Heart left ventricle (tissue), 13 donors: ENCODE measurements at regions not wholly inside any gene's neighbourhood (a gene's known extent, or its start where the extent isn't known, plus 50 kb on each side); places are given as distances from the start of the nearest gene placed in this dataset.

Experiments used
- POLR2A ChIP-seq, 2 donors: fragments of 450-650 bp; IDR thresholded peaks; one replicate each; pipeline ENCODE4 v1.6.1; 2017; ENCODE audit warnings: antibody characterized with exemption in 2 of 2, mild to moderate bottlenecking in 2 of 2, moderate library complexity in 2 of 2
- TF ChIP-seq, protein P1 (sequence below), 12 donors: fragments of 200-600 bp; sonication (generic) in 4 of 12; IDR thresholded peaks; one replicate each; pipeline versions ENCODE4 v1.5.0 to v1.8.0; 2018 to 2022; ENCODE audit warnings: antibody characterized with exemption in 12 of 12, mild to moderate bottlenecking in 5 of 12
- donor health status: ischemic (EF 13 %, LVEDD 7.1; RV severe dilation, severe dysfunction).
- donor health status: DM: no; HTN: yes; CAD: no.
- donor health status: DM: no; HTN: no; CAD: no.
- donor health status: ischemic (EF 25% LVEDD 6.9; RV normal size, moderate dysfunction).
- donor health status: ischemic (EF 25% LVEDD 5.7; RV mildly dilated, moderate dysfunction).
- donor health status: ischemic (EF 35%, LVEDD 5.7; RV mildly dilated, moderate dysfunction).
- donor health status: nonischemic (EF 11% LVEDD 7.7; RV severe dilation, severe dysfunction).
- donor health status: DM: yes; HTN: yes; CAD: no.
- donor health status: PGD.
- donor health status: ischemic (EF 29% LVEDD 5.4; RV normal size, mild dysfunction).
- donor health status: nonischemic (EF 23%, LVEDD 6.1; RV moderate dilation, normal function).

DNA sequence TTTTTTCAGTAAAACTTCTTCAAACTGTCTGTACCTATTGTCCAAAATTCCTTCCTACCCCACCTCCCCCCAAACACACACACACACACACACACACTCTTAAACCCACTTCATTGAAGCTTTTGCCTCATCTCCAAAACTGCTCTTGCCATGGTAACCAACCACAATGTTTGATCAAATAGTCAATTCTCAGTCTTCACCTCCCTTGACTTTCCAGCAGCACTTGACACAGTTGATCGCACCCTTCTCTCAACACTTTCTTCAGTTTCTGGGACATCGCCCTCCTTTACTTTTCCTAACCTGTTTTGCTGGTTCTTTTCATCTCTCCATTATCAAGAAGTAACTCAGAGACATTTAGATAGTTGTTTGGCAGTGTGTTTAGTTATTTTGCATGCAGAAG is 71.5 kb upstream of the COL21A1 start:
- TF ChIP-seq, protein P1, sequence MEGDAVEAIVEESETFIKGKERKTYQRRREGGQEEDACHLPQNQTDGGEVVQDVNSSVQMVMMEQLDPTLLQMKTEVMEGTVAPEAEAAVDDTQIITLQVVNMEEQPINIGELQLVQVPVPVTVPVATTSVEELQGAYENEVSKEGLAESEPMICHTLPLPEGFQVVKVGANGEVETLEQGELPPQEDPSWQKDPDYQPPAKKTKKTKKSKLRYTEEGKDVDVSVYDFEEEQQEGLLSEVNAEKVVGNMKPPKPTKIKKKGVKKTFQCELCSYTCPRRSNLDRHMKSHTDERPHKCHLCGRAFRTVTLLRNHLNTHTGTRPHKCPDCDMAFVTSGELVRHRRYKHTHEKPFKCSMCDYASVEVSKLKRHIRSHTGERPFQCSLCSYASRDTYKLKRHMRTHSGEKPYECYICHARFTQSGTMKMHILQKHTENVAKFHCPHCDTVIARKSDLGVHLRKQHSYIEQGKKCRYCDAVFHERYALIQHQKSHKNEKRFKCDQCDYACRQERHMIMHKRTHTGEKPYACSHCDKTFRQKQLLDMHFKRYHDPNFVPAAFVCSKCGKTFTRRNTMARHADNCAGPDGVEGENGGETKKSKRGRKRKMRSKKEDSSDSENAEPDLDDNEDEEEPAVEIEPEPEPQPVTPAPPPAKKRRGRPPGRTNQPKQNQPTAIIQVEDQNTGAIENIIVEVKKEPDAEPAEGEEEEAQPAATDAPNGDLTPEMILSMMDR (IDR thresholded peaks at IDR 0.05) = no peak
- no peak for TF ChIP-seq POLR2A (IDR thresholded peaks at IDR 0.05)
